A549 (cell line): ENCODE measurements at regions not wholly inside any gene's neighbourhood (a gene's known extent, or its start where the extent isn't known, plus 50 kb on each side); places are given as distances from the start of the nearest gene placed in this dataset.

Experiments
- ATAC-seq, 2 experiments: fragments of 200-7000 bp in 1 of 2; fragments of >200 bp in 1 of 2; cut with Nextera tagmentation in 1 of 2; cut with Tn5 transposase in 1 of 2; 3 replicates each; pipeline versions ENCODE4 v1.8.0 to v1.9.1; 2018 to 2020; ENCODE audit warnings: mild to moderate bottlenecking in 1 of 2, moderate library complexity in 1 of 2
- CTCF ChIA-PET: fragments of 300-600 bp; sonication (Branson Sonifier 250); formaldehyde crosslinking; extraction: SDS; loops from one replicate; lab custom pipeline; 2021; ENCODE audit warnings: antibody characterized with exemption, inconsistent platforms; lab: Yijun Ruan, JAX
- POLR2A ChIA-PET: fragments of 350-600 bp; formaldehyde crosslinking; extraction: SDS; loops from one replicate; lab custom pipeline; 2021; ENCODE audit warnings: antibody characterized with exemption, inconsistent platforms; lab: Yijun Ruan, JAX
- DNase-seq, 2 experiments: peaks; one replicate each; pipeline versions ENCODE4 v3.0.0 to v3.0.0-alpha.2; 2011 to 2016; ENCODE audit warnings: low read depth in 1 of 2, low spot score in 1 of 2
- FAIRE-seq: peaks from 2 replicates; lab custom pipeline; 2011; peaks lifted over from hg19 to GRCh38; lab: Jason Lieb, UNC
- H3K27ac ChIP-seq, 2 experiments: fragments of >200 bp; sonication (Bioruptor Twin); formaldehyde crosslinking; 3 replicates each; pipeline ENCODE4 v1.5.1; 2016 to 2017
- H3K4me1 ChIP-seq: fragments of >200 bp; sonication (Bioruptor Twin); formaldehyde crosslinking; 3 replicates; pipeline ENCODE4 v1.6.1; 2016
- H3K4me2 ChIP-seq: fragments of >200 bp; sonication (Bioruptor Twin); formaldehyde crosslinking; 3 replicates; pipeline ENCODE4 v1.6.1; 2016
- H3K4me3 ChIP-seq: fragments of >200 bp; sonication (Bioruptor Twin); formaldehyde crosslinking; 3 replicates; pipeline ENCODE4 v1.5.1; 2016
- H3K9me3 ChIP-seq: fragments of >200 bp; sonication (Bioruptor Twin); formaldehyde crosslinking; 3 replicates; pipeline ENCODE4 v1.6.1; 2016
- CBX2 ChIP-seq: fragments of 200-600 bp; sonication (generic); IDR thresholded peaks from 2 replicates; pipeline ENCODE4 v1.6.1; 2016; ENCODE audit warnings: low read depth, mild to moderate bottlenecking, borderline replicate concordance
- CEBPB ChIP-seq, 2 experiments: fragments of >200 bp in 1 of 2; sonication (Bioruptor Twin) in 1 of 2; formaldehyde crosslinking in 1 of 2; IDR thresholded peaks; 2 replicates each; pipeline ENCODE4 v1.6.1; 2012 to 2016
- EP300 ChIP-seq, 2 experiments: fragments of >200 bp; sonication (Bioruptor Twin); formaldehyde crosslinking; IDR thresholded peaks; 2 replicates in 1 of 2; 3 replicates in 1 of 2; pipeline ENCODE4 v1.6.1; 2016 to 2017
- FOSB ChIP-seq: fragments of 250-450 bp; sonication (Bioruptor Pico); IDR thresholded peaks from 2 replicates; pipeline ENCODE4 v1.5.0; 2020; ENCODE audit warnings: mild to moderate bottlenecking, moderate library complexity
- FOSL2 ChIP-seq, 2 experiments: fragments of 450-650 bp in 1 of 2; fragments of >200 bp in 1 of 2; sonication (Bioruptor Twin) in 1 of 2; formaldehyde crosslinking; IDR thresholded peaks; 2 replicates each; pipeline versions ENCODE4 v1.5.0 to v1.6.1; 2016 to 2020; ENCODE audit warnings: mild to moderate bottlenecking in 1 of 2, moderate library complexity in 1 of 2
- FOXS1 ChIP-seq: fragments of 250-450 bp; sonication (Bioruptor Pico); IDR thresholded peaks from 2 replicates; pipeline ENCODE4 v1.5.0; 2020; ENCODE audit warnings: mild to moderate bottlenecking, moderate library complexity
- GATA3 ChIP-seq: IDR thresholded peaks from 2 replicates; pipeline ENCODE4 v1.6.1; 2012; ENCODE audit warnings: borderline replicate concordance
- HEYL ChIP-seq: fragments of 250-450 bp; sonication (Bioruptor Pico); IDR thresholded peaks from 2 replicates; pipeline ENCODE4 v1.8.0; 2021; ENCODE audit warnings: mild to moderate bottlenecking, moderate library complexity
- HOXB13 ChIP-seq: fragments of 250-450 bp; sonication (Bioruptor Pico); IDR thresholded peaks from 2 replicates; pipeline ENCODE4 v1.5.0; 2020; ENCODE audit warnings: low read depth, mild to moderate bottlenecking, moderate library complexity
- HOXB5 ChIP-seq: fragments of 250-450 bp; sonication (Bioruptor Pico); IDR thresholded peaks from 2 replicates; pipeline ENCODE4 v1.5.0; 2020; ENCODE audit warnings: mild to moderate bottlenecking, moderate library complexity
- KDM1A ChIP-seq: fragments of 200-600 bp; sonication (generic); IDR thresholded peaks from 2 replicates; pipeline ENCODE4 v1.6.1; 2016; ENCODE audit warnings: low read depth, mild to moderate bottlenecking
- MAZ ChIP-seq: fragments of 150-350 bp; IDR thresholded peaks from 2 replicates; pipeline ENCODE4 v1.6.1; 2014; ENCODE audit warnings: antibody characterized with exemption, low read depth, low read length, borderline replicate concordance
- MYC ChIP-seq: IDR thresholded peaks from 2 replicates; pipeline ENCODE4 v1.6.1; 2012; ENCODE audit warnings: mild to moderate bottlenecking, inconsistent platforms, low read length, improper control_type of control experiment, borderline replicate concordance
- NR3C1 ChIP-seq: fragments of >200 bp; sonication (Bioruptor Twin); formaldehyde crosslinking; IDR thresholded peaks from 3 replicates; pipeline ENCODE4 v1.6.1; 2017
- POLR2A ChIP-seq: IDR thresholded peaks from 2 replicates; pipeline ENCODE4 v1.6.1; 2012; ENCODE audit warnings: mild to moderate bottlenecking, low read length
- POLR2AphosphoS2 ChIP-seq: conservative IDR thresholded peaks from 2 replicates; pipeline ENCODE4 v1.6.1; 2012; ENCODE audit warnings: low read length, improper control_type of control experiment, inconsistent platforms
- RCOR1 ChIP-seq: fragments of 150-350 bp; IDR thresholded peaks from 2 replicates; pipeline ENCODE4 v1.6.1; 2014; ENCODE audit warnings: antibody characterized with exemption, low read length, low read depth
- RFX5 ChIP-seq: fragments of 450-650 bp; IDR thresholded peaks from 2 replicates; pipeline ENCODE4 v1.7.1; 2014; ENCODE audit warnings: antibody characterized with exemption, mild to moderate bottlenecking, moderate library complexity
- RNF2 ChIP-seq: fragments of 200-600 bp; sonication (generic); IDR thresholded peaks from 2 replicates; pipeline ENCODE4 v1.6.1; 2016; ENCODE audit warnings: low read depth, mild to moderate bottlenecking, antibody characterized with exemption, moderate library complexity, borderline replicate concordance
- SMC3 ChIP-seq: fragments of >200 bp; sonication (Bioruptor Twin); formaldehyde crosslinking; IDR thresholded peaks from 3 replicates; pipeline ENCODE4 v1.6.1; 2018; ENCODE audit warnings: inconsistent platforms
- ZC3H11A ChIP-seq: fragments of 450-650 bp; IDR thresholded peaks from 2 replicates; pipeline ENCODE4 v1.6.1; 2014; ENCODE audit warnings: antibody characterized with exemption, mild to moderate bottlenecking
- ZNF302 ChIP-seq: fragments of 250-450 bp; sonication (Bioruptor Pico); IDR thresholded peaks from 2 replicates; pipeline ENCODE4 v1.9.0; 2021; ENCODE audit warnings: inconsistent platforms, mild to moderate bottlenecking, moderate library complexity
- ZSCAN20 ChIP-seq: fragments of 250-450 bp; sonication (Bioruptor Pico); IDR thresholded peaks from 2 replicates; pipeline ENCODE4 v1.8.0; 2022; ENCODE audit warnings: mild to moderate bottlenecking, moderate library complexity
- WGBS: methylation state at CpG from one replicate; pipeline ENCODE4 v1.1.6; 2017; ENCODE audit errors: missing lambda C conversion rate; 5-methylcytosine and 5-hydroxymethylcytosine counted together
- TF ChIP-seq, protein P1 (sequence below): fragments of 150-350 bp; IDR thresholded peaks from 2 replicates; pipeline ENCODE4 v1.6.1; 2014; ENCODE audit warnings: low read depth, mild to moderate bottlenecking, low read length
- TF ChIP-seq, protein P2 (sequence below): IDR thresholded peaks from 2 replicates; pipeline ENCODE4 v1.6.1; 2012; ENCODE audit warnings: low read depth, borderline replicate concordance
- TF ChIP-seq, protein P3 (sequence below): fragments of 200-600 bp; sonication (generic); IDR thresholded peaks from 2 replicates; pipeline ENCODE4 v1.6.1; 2016; ENCODE audit warnings: antibody characterized with exemption, mild to moderate bottlenecking, moderate library complexity
- TF ChIP-seq, protein P4 (sequence below): fragments of 450-650 bp; IDR thresholded peaks from 2 replicates; pipeline ENCODE4 v1.6.1; 2014; ENCODE audit warnings: antibody characterized with exemption

DNA sequence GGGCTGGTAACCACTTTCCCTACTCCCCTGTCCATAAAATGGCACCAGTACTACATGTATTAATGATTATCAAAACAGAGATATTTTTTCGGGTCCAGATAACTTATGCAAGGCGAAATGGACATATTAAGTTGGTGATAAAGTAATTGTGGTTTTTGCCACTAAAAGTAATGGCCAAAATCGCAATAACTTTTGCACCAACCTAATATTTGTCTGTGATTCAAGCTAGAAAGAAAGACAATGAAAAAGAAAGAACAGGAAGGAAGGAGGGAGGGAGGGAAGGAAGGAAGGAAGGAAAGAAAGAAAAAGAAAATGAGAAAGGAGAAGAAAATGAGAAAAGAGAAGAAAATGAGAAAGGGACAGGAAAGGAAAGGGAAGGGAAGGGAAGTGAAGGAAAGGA, 922.9 kb downstream of the TBC1D32 start:
- FAIRE-seq = no peak
- H3K9me3 ChIP-seq = no peaks in the 10 kb centered on the region
- H3K4me1 ChIP-seq = no peaks in the 10 kb centered on the region
- no peak for ATAC-seq
- DNase-seq = no peak
- WGBS = 0% methylated on average over 3 of the region's 3 CpGs
- CTCF ChIA-PET = no interaction called here
- H3K4me2 ChIP-seq = no peak overlapping the region
- H3K27ac ChIP-seq = no peak overlapping the region
- POLR2A ChIA-PET = no interaction called here
- TF ChIP-seq, protein P1, sequence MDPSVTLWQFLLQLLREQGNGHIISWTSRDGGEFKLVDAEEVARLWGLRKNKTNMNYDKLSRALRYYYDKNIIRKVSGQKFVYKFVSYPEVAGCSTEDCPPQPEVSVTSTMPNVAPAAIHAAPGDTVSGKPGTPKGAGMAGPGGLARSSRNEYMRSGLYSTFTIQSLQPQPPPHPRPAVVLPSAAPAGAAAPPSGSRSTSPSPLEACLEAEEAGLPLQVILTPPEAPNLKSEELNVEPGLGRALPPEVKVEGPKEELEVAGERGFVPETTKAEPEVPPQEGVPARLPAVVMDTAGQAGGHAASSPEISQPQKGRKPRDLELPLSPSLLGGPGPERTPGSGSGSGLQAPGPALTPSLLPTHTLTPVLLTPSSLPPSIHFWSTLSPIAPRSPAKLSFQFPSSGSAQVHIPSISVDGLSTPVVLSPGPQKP = no peak
- TF ChIP-seq ZC3H11A (no peak), CEBPB (IDR thresholded peaks at IDR 0.05) (no peak), ZSCAN20 (CRISPR knock-in tag) (no peak), KDM1A (no peak), MAZ (no peak), RFX5 (no peak), ZNF302 (CRISPR knock-in tag) (no peak), POLR2A (no peak), MYC (no peak)
- TF ChIP-seq, protein P2, sequence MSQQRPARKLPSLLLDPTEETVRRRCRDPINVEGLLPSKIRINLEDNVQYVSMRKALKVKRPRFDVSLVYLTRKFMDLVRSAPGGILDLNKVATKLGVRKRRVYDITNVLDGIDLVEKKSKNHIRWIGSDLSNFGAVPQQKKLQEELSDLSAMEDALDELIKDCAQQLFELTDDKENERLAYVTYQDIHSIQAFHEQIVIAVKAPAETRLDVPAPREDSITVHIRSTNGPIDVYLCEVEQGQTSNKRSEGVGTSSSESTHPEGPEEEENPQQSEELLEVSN = no peak
- no peak overlapping the region for H3K4me3 ChIP-seq

DNA sequence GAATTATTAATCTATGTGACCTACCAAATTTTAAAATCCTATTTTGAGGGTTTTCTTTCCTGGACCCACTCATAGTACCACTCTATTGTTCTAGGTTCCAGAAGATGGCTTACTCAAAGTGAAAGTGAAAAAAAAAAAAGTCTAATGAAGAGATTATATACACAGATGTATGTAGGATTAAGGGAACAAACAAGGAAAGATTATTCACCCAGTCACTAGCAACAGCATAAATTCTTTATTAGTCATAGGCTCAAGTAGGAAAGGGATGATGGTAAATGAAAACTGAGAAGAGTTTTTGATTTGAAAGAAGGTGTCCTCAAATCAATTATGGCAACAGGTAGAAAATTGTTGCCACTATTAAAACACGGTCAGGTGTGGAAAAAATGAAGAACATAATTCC, 923.7 kb downstream of the TBC1D32 start:
- FAIRE-seq (no peak), ATAC-seq (no peak), DNase-seq (no peak)
- TF ChIP-seq CBX2 (no peak), HOXB5 (no peak), ZNF302 (CRISPR knock-in tag) (no peak), FOSB (CRISPR knock-in tag) (no peak), NR3C1 (no peak), EP300 (IDR thresholded peaks at IDR 0.05) (no peak), SMC3 (no peak), GATA3 (no peak), POLR2A (no peak), RCOR1 (no peak), FOSL2 (IDR thresholded peaks at IDR 0.05) (no peak), FOSL2 (CRISPR knock-in tag; IDR thresholded peaks at IDR 0.05) (no peak), POLR2AphosphoS2 (no peak), FOXS1 (CRISPR knock-in tag) (no peak), HOXB13 (CRISPR knock-in tag) (no peak), RNF2 (no peak), HEYL (no peak), RFX5 (no peak)
- TF ChIP-seq, protein P3, sequence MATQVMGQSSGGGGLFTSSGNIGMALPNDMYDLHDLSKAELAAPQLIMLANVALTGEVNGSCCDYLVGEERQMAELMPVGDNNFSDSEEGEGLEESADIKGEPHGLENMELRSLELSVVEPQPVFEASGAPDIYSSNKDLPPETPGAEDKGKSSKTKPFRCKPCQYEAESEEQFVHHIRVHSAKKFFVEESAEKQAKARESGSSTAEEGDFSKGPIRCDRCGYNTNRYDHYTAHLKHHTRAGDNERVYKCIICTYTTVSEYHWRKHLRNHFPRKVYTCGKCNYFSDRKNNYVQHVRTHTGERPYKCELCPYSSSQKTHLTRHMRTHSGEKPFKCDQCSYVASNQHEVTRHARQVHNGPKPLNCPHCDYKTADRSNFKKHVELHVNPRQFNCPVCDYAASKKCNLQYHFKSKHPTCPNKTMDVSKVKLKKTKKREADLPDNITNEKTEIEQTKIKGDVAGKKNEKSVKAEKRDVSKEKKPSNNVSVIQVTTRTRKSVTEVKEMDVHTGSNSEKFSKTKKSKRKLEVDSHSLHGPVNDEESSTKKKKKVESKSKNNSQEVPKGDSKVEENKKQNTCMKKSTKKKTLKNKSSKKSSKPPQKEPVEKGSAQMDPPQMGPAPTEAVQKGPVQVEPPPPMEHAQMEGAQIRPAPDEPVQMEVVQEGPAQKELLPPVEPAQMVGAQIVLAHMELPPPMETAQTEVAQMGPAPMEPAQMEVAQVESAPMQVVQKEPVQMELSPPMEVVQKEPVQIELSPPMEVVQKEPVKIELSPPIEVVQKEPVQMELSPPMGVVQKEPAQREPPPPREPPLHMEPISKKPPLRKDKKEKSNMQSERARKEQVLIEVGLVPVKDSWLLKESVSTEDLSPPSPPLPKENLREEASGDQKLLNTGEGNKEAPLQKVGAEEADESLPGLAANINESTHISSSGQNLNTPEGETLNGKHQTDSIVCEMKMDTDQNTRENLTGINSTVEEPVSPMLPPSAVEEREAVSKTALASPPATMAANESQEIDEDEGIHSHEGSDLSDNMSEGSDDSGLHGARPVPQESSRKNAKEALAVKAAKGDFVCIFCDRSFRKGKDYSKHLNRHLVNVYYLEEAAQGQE = no peak
- TF ChIP-seq, protein P4, sequence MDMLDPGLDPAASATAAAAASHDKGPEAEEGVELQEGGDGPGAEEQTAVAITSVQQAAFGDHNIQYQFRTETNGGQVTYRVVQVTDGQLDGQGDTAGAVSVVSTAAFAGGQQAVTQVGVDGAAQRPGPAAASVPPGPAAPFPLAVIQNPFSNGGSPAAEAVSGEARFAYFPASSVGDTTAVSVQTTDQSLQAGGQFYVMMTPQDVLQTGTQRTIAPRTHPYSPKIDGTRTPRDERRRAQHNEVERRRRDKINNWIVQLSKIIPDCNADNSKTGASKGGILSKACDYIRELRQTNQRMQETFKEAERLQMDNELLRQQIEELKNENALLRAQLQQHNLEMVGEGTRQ = no peak
- Histone ChIP-seq H3K4me1 (no peaks in the 10 kb centered on the region), H3K4me3 (no peak overlapping the region), H3K9me3 (no peaks in the 10 kb centered on the region), H3K4me2 (no peak overlapping the region), H3K27ac (no peak overlapping the region)
- CTCF ChIA-PET = no interaction called here
- POLR2A ChIA-PET = no interaction called here
- 0% methylated on average over 1 of the region's 1 CpG for WGBS
